PC-3 (cell line): ENCODE measurements at regions not wholly inside any gene's neighbourhood (a gene's known extent, or its start where the extent isn't known, plus 50 kb on each side); places are given as distances from the start of the nearest gene placed in this dataset.

ENCODE experiments used
- EZH2 ChIP-seq: fragments of 300-600 bp; sonication (generic); IDR thresholded peaks from one replicate; pipeline ENCODE4 v1.6.1; 2017; ENCODE audit warnings: antibody characterized with exemption, mild to moderate bottlenecking, low read length; ENCODE audit not compliant: unreplicated experiment
- TF ChIP-seq, protein P1 (sequence below): fragments of 300-600 bp; sonication (generic); conservative IDR thresholded peaks from 2 replicates; pipeline ENCODE4 v1.5.1; 2017; ENCODE audit warnings: antibody characterized with exemption, low read depth, mild to moderate bottlenecking, low read length

DNA sequence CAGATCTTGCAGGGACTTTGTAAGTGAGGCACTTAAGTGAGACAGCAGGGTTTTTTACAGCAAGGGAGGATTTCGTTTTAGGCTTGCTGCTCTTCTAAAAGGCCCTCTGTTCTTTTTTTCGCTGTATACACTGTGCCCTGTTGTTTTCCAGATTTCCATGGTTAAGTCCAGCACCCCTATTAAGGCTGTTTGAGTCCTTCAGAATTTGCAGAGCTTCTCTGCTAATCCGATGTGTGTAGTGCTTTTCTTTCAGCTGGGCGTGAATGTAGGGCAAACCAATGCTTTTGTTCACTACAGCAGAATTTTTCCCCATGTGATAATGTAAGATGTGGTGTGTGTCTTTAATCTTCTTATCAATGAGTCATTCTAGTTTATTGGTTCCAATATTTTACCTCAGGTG is 200.5 kb upstream of the RREB1 start:
- TF ChIP-seq, protein P1, sequence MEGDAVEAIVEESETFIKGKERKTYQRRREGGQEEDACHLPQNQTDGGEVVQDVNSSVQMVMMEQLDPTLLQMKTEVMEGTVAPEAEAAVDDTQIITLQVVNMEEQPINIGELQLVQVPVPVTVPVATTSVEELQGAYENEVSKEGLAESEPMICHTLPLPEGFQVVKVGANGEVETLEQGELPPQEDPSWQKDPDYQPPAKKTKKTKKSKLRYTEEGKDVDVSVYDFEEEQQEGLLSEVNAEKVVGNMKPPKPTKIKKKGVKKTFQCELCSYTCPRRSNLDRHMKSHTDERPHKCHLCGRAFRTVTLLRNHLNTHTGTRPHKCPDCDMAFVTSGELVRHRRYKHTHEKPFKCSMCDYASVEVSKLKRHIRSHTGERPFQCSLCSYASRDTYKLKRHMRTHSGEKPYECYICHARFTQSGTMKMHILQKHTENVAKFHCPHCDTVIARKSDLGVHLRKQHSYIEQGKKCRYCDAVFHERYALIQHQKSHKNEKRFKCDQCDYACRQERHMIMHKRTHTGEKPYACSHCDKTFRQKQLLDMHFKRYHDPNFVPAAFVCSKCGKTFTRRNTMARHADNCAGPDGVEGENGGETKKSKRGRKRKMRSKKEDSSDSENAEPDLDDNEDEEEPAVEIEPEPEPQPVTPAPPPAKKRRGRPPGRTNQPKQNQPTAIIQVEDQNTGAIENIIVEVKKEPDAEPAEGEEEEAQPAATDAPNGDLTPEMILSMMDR = no peak
- no peak for TF ChIP-seq EZH2
